ENCODE measurements at regions not wholly inside any gene's neighbourhood (a gene's known extent, or its start where the extent isn't known, plus 50 kb on each side); places are given as distances from the start of the nearest gene placed in this dataset.

- ChIA-PET POLR2A (no interaction called here), CTCF (no interaction called here)
- Mint-ChIP-seq H3K27ac (no peak overlapping the region), H3K4me3 (no peak overlapping the region), H3K36me3 (no peaks in the 10 kb centered on the region), H3K9me3 (no peaks in the 10 kb centered on the region), H3K4me1 (no peaks in the 10 kb centered on the region), H3K27me3 (peaks cover 3 to 7% of the 10 kb centered on the region in 2 donors)
- DNase-seq (no peak), ATAC-seq (replicated peaks in 1 of 4) (no peak)
- WGBS (ENCODE audit: insufficient coverage): 94% methylated on average over 2 of the region's 8 CpGs
- peaks cover 0 to 6% of the 10 kb centered on the region in 2 experiments for H3K27me3 ChIP-seq (replicated peaks in 1 of 2; ENCODE audit: control insufficient read depth in 2 of 2, extremely low read depth in 1 of 2, insufficient read depth in 2 of 2, low read length in 1 of 2)
- H3K36me3 ChIP-seq (ENCODE audit: control insufficient read depth in 2 of 2, extremely low read depth in 1 of 2, insufficient read depth in 1 of 2, low read length in 1 of 2): no peaks in the 10 kb centered on the region
- H3K9me3 ChIP-seq: no peaks in the 10 kb centered on the region
- H3K4me3 ChIP-seq (ENCODE audit: control insufficient read depth in 1 of 2, extremely low read depth in 1 of 2, low read length in 1 of 2): no peak overlapping the region
- H3K27ac ChIP-seq (ENCODE audit: low read length): no peak overlapping the region
- H3K4me1 ChIP-seq (ENCODE audit: control insufficient read depth in 1 of 2, extremely low read depth in 1 of 2, insufficient read depth in 2 of 2, low read length in 2 of 2): no peaks in the 10 kb centered on the region
Measured at GRCh38 chr2:239668042-239668441, 267.2 kb upstream of the HDAC4 start.

- H3K27me3 ChIP-seq (replicated peaks in 1 of 2; ENCODE audit: control insufficient read depth in 2 of 2, extremely low read depth in 1 of 2, insufficient read depth in 2 of 2, low read length in 1 of 2): peaks cover 0 to 11% of the 10 kb centered on the region in 2 experiments
- H3K4me3 ChIP-seq (ENCODE audit: control insufficient read depth in 1 of 2, extremely low read depth in 1 of 2, low read length in 1 of 2): no peak overlapping the region
- WGBS (ENCODE audit: insufficient coverage): 74% methylated on average over 6 of the region's 10 CpGs
- Mint-ChIP-seq H3K27me3 (peaks cover 8 to 13% of the 10 kb centered on the region in 2 donors), H3K9me3 (no peaks in the 10 kb centered on the region), H3K27ac (no peak overlapping the region), H3K4me1 (peaks cover 0 to 3% (median 0%) of the 10 kb centered on the region in 3 donors), H3K36me3 (no peaks in the 10 kb centered on the region), H3K4me3 (no peak overlapping the region)
- H3K36me3 ChIP-seq (ENCODE audit: control insufficient read depth in 2 of 2, extremely low read depth in 1 of 2, insufficient read depth in 1 of 2, low read length in 1 of 2): no peaks in the 10 kb centered on the region
- no peak for ATAC-seq (replicated peaks in 1 of 4)
- no peaks in the 10 kb centered on the region for H3K9me3 ChIP-seq
- CTCF ChIA-PET: no interaction called here
- POLR2A ChIA-PET: no interaction called here
- no peak overlapping the region for H3K27ac ChIP-seq (ENCODE audit: low read length)
- no peaks in the 10 kb centered on the region for H3K4me1 ChIP-seq (ENCODE audit: control insufficient read depth in 1 of 2, extremely low read depth in 1 of 2, insufficient read depth in 2 of 2, low read length in 2 of 2)
- no peak for DNase-seq
Measured at GRCh38 chr2:239667431-239667985, 266.7 kb upstream of the HDAC4 start.

- peaks cover 0 to 7% (median 0%) of the 10 kb centered on the region in 3 donors for H3K4me1 Mint-ChIP-seq
- DNase-seq: no peak
- H3K4me3 ChIP-seq (ENCODE audit: control insufficient read depth in 1 of 2, extremely low read depth in 1 of 2, low read length in 1 of 2): no peak overlapping the region
- H3K9me3 ChIP-seq: no peaks in the 10 kb centered on the region
- ATAC-seq (replicated peaks in 1 of 4): no peak
- ChIA-PET POLR2A (no interaction called here), CTCF (no interaction called here)
- H3K27ac ChIP-seq (ENCODE audit: low read length): no peak overlapping the region
- no peaks in the 10 kb centered on the region for H3K36me3 ChIP-seq (ENCODE audit: control insufficient read depth in 2 of 2, extremely low read depth in 1 of 2, insufficient read depth in 1 of 2, low read length in 1 of 2)
- H3K27me3 Mint-ChIP-seq: peaks cover 13 to 18% of the 10 kb centered on the region in 2 donors
- no peak overlapping the region for H3K4me3 Mint-ChIP-seq
- H3K27ac Mint-ChIP-seq: no peak overlapping the region
- peaks cover 0 to 17% of the 10 kb centered on the region in 2 experiments for H3K27me3 ChIP-seq (replicated peaks in 1 of 2; ENCODE audit: control insufficient read depth in 2 of 2, extremely low read depth in 1 of 2, insufficient read depth in 2 of 2, low read length in 1 of 2)
- no peaks in the 10 kb centered on the region for H3K4me1 ChIP-seq (ENCODE audit: control insufficient read depth in 1 of 2, extremely low read depth in 1 of 2, insufficient read depth in 2 of 2, low read length in 2 of 2)
- H3K36me3 Mint-ChIP-seq: no peaks in the 10 kb centered on the region
- H3K9me3 Mint-ChIP-seq: no peaks in the 10 kb centered on the region
- 94% methylated on average over 3 of the region's 11 CpGs for WGBS (ENCODE audit: insufficient coverage)
Measured at GRCh38 chr2:239666855-239667376, 266.1 kb upstream of the HDAC4 start.

GRCh38 chr2:239666053-239666854 is 265.4 kb upstream of the HDAC4 start:
- peaks cover 0 to 3% of the 10 kb centered on the region in 2 experiments for H3K4me1 ChIP-seq (ENCODE audit: control insufficient read depth in 1 of 2, extremely low read depth in 1 of 2, insufficient read depth in 2 of 2, low read length in 2 of 2)
- H3K27me3 ChIP-seq (replicated peaks in 1 of 2; ENCODE audit: control insufficient read depth in 2 of 2, extremely low read depth in 1 of 2, insufficient read depth in 2 of 2, low read length in 1 of 2): peaks cover 0 to 24% of the 10 kb centered on the region in 2 experiments
- POLR2A ChIA-PET: no interaction called here
- H3K27me3 Mint-ChIP-seq: peaks cover 20 to 25% of the 10 kb centered on the region in 2 donors
- DNase-seq (no peak), ATAC-seq (replicated peaks in 1 of 4) (no peak)
- H3K36me3 Mint-ChIP-seq: no peaks in the 10 kb centered on the region
- H3K4me3 Mint-ChIP-seq: no peak overlapping the region
- no peak overlapping the region for H3K4me3 ChIP-seq (ENCODE audit: control insufficient read depth in 1 of 2, extremely low read depth in 1 of 2, low read length in 1 of 2)
- peaks cover 0 to 7% (median 5%) of the 10 kb centered on the region in 3 donors for H3K4me1 Mint-ChIP-seq
- CTCF ChIA-PET: no interaction called here
- 88% methylated on average over 10 of the region's 18 CpGs for WGBS (ENCODE audit: insufficient coverage)
- no peaks in the 10 kb centered on the region for H3K9me3 Mint-ChIP-seq
- H3K27ac Mint-ChIP-seq: no peak overlapping the region
- no peaks in the 10 kb centered on the region for H3K9me3 ChIP-seq
- H3K36me3 ChIP-seq (ENCODE audit: control insufficient read depth in 2 of 2, extremely low read depth in 1 of 2, insufficient read depth in 1 of 2, low read length in 1 of 2): no peaks in the 10 kb centered on the region
- H3K27ac ChIP-seq (ENCODE audit: low read length): no peak overlapping the region

- CTCF ChIA-PET: no interaction called here
Measured at GRCh38 chr2:239664216-239664810, 263.5 kb upstream of the HDAC4 start.

GRCh38 chr2:239663364-239663924 is 262.6 kb upstream of the HDAC4 start:
- H3K4me1 ChIP-seq (ENCODE audit: control insufficient read depth in 1 of 2, extremely low read depth in 1 of 2, insufficient read depth in 2 of 2, low read length in 2 of 2): peaks cover 0 to 3% of the 10 kb centered on the region in 2 experiments
- no peaks in the 10 kb centered on the region for H3K9me3 Mint-ChIP-seq
- H3K27ac Mint-ChIP-seq: no peak overlapping the region
- no peak overlapping the region for H3K4me3 Mint-ChIP-seq
- WGBS (ENCODE audit: insufficient coverage): 69% methylated on average over 3 of the region's 9 CpGs
- peaks cover 0 to 7% (median 6%) of the 10 kb centered on the region in 3 donors for H3K4me1 Mint-ChIP-seq
- CTCF ChIA-PET: no interaction called here
- H3K27me3 ChIP-seq (replicated peaks in 1 of 2; ENCODE audit: control insufficient read depth in 2 of 2, extremely low read depth in 1 of 2, insufficient read depth in 2 of 2, low read length in 1 of 2): peaks cover 0 to 40% of the 10 kb centered on the region in 2 experiments
- no peaks in the 10 kb centered on the region for H3K36me3 ChIP-seq (ENCODE audit: control insufficient read depth in 2 of 2, extremely low read depth in 1 of 2, insufficient read depth in 1 of 2, low read length in 1 of 2)
- ATAC-seq (replicated peaks in 1 of 4) (no peak), DNase-seq (peak in 1 of 35 experiments; percentile 8)
- POLR2A ChIA-PET: no interaction called here
- no peak overlapping the region for H3K4me3 ChIP-seq (ENCODE audit: control insufficient read depth in 1 of 2, extremely low read depth in 1 of 2, low read length in 1 of 2)
- H3K27me3 Mint-ChIP-seq: peaks cover 25 to 34% of the 10 kb centered on the region in 2 donors
- H3K27ac ChIP-seq (ENCODE audit: low read length): no peak overlapping the region
- no peaks in the 10 kb centered on the region for H3K36me3 Mint-ChIP-seq
- no peaks in the 10 kb centered on the region for H3K9me3 ChIP-seq

More at GRCh38 chr2:239664216-239664810, 263.5 kb upstream of the HDAC4 start:
- no peak overlapping the region for H3K27ac ChIP-seq (ENCODE audit: low read length)
- no peak overlapping the region for H3K4me3 ChIP-seq (ENCODE audit: control insufficient read depth in 1 of 2, extremely low read depth in 1 of 2, low read length in 1 of 2)
- Mint-ChIP-seq H3K4me3 (no peak overlapping the region), H3K9me3 (no peaks in the 10 kb centered on the region), H3K27me3 (peaks cover 25 to 34% of the 10 kb centered on the region in 2 donors), H3K4me1 (peaks cover 0 to 7% (median 6%) of the 10 kb centered on the region in 3 donors), H3K36me3 (no peaks in the 10 kb centered on the region), H3K27ac (no peak overlapping the region)
- H3K9me3 ChIP-seq: no peaks in the 10 kb centered on the region
- H3K36me3 ChIP-seq (ENCODE audit: control insufficient read depth in 2 of 2, extremely low read depth in 1 of 2, insufficient read depth in 1 of 2, low read length in 1 of 2): no peaks in the 10 kb centered on the region
- DNase-seq: no peak
- H3K4me1 ChIP-seq (ENCODE audit: control insufficient read depth in 1 of 2, extremely low read depth in 1 of 2, insufficient read depth in 2 of 2, low read length in 2 of 2): peaks cover 0 to 3% of the 10 kb centered on the region in 2 experiments
- no peak for ATAC-seq (replicated peaks in 1 of 4)
- H3K27me3 ChIP-seq (replicated peaks in 1 of 2; ENCODE audit: control insufficient read depth in 2 of 2, extremely low read depth in 1 of 2, insufficient read depth in 2 of 2, low read length in 1 of 2): peaks cover 0 to 38% of the 10 kb centered on the region in 2 experiments
- POLR2A ChIA-PET: no interaction called here
- 83% methylated on average over 1 of the region's 5 CpGs for WGBS (ENCODE audit: insufficient coverage)
